K562 (cell line): ENCODE measurements at regions not wholly inside any gene's neighbourhood (a gene's known extent, or its start where the extent isn't known, plus 50 kb on each side); places are given as distances from the start of the nearest gene placed in this dataset.

Source experiments
- ATAC-seq: fragments of 200-7000 bp; cut with Tn5 transposase; 3 replicates; pipeline ENCODE4 v1.9.1; 2020; ENCODE audit warnings: moderate library complexity
- BruUV-seq: library from RNA; stranded (reverse); fragments of 400-500 nt; replicated peaks from 2 replicates; lab custom pipeline; 2021; lab: Mats Ljungman, UMichigan
- CTCF ChIA-PET: fragments of 300-600 bp; formaldehyde crosslinking; extraction: SDS; loops from one replicate; lab custom pipeline; 2021; ENCODE audit warnings: low intra/inter-chr PET ratio; lab: Yijun Ruan, JAX
- POLR2A ChIA-PET: fragments of 300-600, 350-650 bp; sonication (Branson Sonifier 250); formaldehyde crosslinking; extraction: SDS; loops from one replicate; lab custom pipeline; 2021; ENCODE audit warnings: antibody characterized with exemption, inconsistent platforms; lab: Yijun Ruan, JAX
- DNase-seq, 4 experiments: peaks; one replicate each; pipeline versions ENCODE4 v3.0.0 to v3.0.0-alpha.2; 2011 to 2018; ENCODE audit warnings: low spot score in 3 of 4, mixed read lengths in 3 of 4; ENCODE audit errors: extremely low read depth in 1 of 4
- FAIRE-seq: peaks from 2 replicates; lab custom pipeline; 2011; peaks lifted over from hg19 to GRCh38; lab: Jason Lieb, UNC
- H2AFZ ChIP-seq: 2 replicates; pipeline ENCODE4 v1.6.0; 2011; ENCODE audit warnings: low read depth, low read length, control low read depth, inconsistent platforms
- H3K27ac ChIP-seq: fragments of 200-600 bp; 3 replicates; pipeline ENCODE4 v1.8.0; 2011; ENCODE audit warnings: low read depth, mild to moderate bottlenecking, control low read depth, inconsistent platforms, low read length, moderate library complexity, mixed read lengths; ENCODE audit errors: extremely low read depth
- H3K27me3 ChIP-seq, 2 experiments: fragments of 300-600 bp in 1 of 2; 2 replicates in 1 of 2; 3 replicates in 1 of 2; pipeline versions ENCODE4 v1.6.0 to v1.8.0; 2011; ENCODE audit warnings: inconsistent platforms in 2 of 2, low read length in 2 of 2, mild to moderate bottlenecking in 1 of 2, mixed read lengths in 1 of 2, moderate library complexity in 1 of 2; ENCODE audit not compliant: control insufficient read depth in 2 of 2, insufficient read depth in 2 of 2
- H3K36me3 ChIP-seq: fragments of 300-600 bp; 3 replicates; pipeline ENCODE4 v1.8.0; 2011; ENCODE audit warnings: mild to moderate bottlenecking, low read length, inconsistent platforms; ENCODE audit not compliant: control insufficient read depth, insufficient read depth
- H3K4me1 ChIP-seq, 2 experiments: fragments of 200-600 bp in 1 of 2; replicated peaks in 1 of 2; 2 replicates in 1 of 2; 3 replicates in 1 of 2; pipeline versions ENCODE4 v1.5.1 to v1.8.0; 2011; ENCODE audit warnings: inconsistent platforms in 2 of 2, low read length in 2 of 2, mild to moderate bottlenecking in 1 of 2, mixed read lengths in 1 of 2, moderate library complexity in 1 of 2; ENCODE audit not compliant: control insufficient read depth in 2 of 2, insufficient read depth in 2 of 2
- H3K4me2 ChIP-seq: 2 replicates; pipeline ENCODE4 v1.6.1; 2011; ENCODE audit warnings: low read length, control low read depth, inconsistent platforms, mixed read lengths; ENCODE audit not compliant: insufficient read depth
- H3K4me3 ChIP-seq: fragments of 200-600 bp; sonication (generic), shearing (Covaris generic); 2 replicates; pipeline ENCODE4 v1.5.1; 2016; ENCODE audit warnings: control low read depth, inconsistent platforms
- H3K79me2 ChIP-seq: fragments of 200-600 bp; 3 replicates; pipeline ENCODE4 v1.8.0; 2011; ENCODE audit warnings: low read length, inconsistent platforms; ENCODE audit not compliant: control insufficient read depth, insufficient read depth
- H3K9ac ChIP-seq, 2 experiments: 2 replicates each; pipeline versions ENCODE4 v1.6.0 to v1.6.1; 2011; ENCODE audit warnings: low read depth in 2 of 2, low read length in 2 of 2, control low read depth in 1 of 2, inconsistent platforms in 1 of 2, mild to moderate bottlenecking in 1 of 2, mixed read lengths in 1 of 2; ENCODE audit not compliant: insufficient read depth in 1 of 2
- H3K9me1 ChIP-seq: one replicate; pipeline ENCODE4 v1.6.0; 2011; ENCODE audit warnings: inconsistent platforms, mild to moderate bottlenecking, low read length, moderate library complexity; ENCODE audit not compliant: control insufficient read depth, insufficient read depth
- H3K9me3 ChIP-seq: replicated peaks from 2 replicates; pipeline ENCODE4 v1.5.1; 2011; ENCODE audit warnings: low read depth, low read length, inconsistent platforms; ENCODE audit not compliant: control insufficient read depth, insufficient read depth
- H4K20me1 ChIP-seq: replicated peaks from 2 replicates; pipeline ENCODE4 v1.6.1; 2011; ENCODE audit warnings: low read length, inconsistent platforms, mixed read lengths; ENCODE audit not compliant: control insufficient read depth, insufficient read depth
- C11orf30 ChIP-seq: fragments of 450-650 bp; IDR thresholded peaks from 2 replicates; pipeline ENCODE4 v1.6.1; 2016; ENCODE audit warnings: low read depth, mild to moderate bottlenecking
- COPS2 ChIP-seq: fragments of 450-650 bp; conservative IDR thresholded peaks from 2 replicates; pipeline ENCODE4 v1.6.1; 2016; ENCODE audit warnings: mild to moderate bottlenecking, moderate library complexity
- MCM2 ChIP-seq: fragments of 450-650 bp; IDR thresholded peaks from 2 replicates; pipeline ENCODE4 v1.6.1; 2017; ENCODE audit warnings: low read depth, mild to moderate bottlenecking
- NRF1 ChIP-seq, 2 experiments: fragments of 450-650 bp; IDR thresholded peaks in 1 of 2; conservative IDR thresholded peaks in 1 of 2; 2 replicates each; pipeline ENCODE4 v1.6.1; 2014; ENCODE audit warnings: mild to moderate bottlenecking in 2 of 2
- PTRF ChIP-seq: fragments of 450-650 bp; IDR thresholded peaks from 2 replicates; pipeline ENCODE4 v1.6.1; 2016; ENCODE audit warnings: mild to moderate bottlenecking, missing genetic modification characterization, missing compliant biosample characterization
- SAFB ChIP-seq: fragments of 200-400 bp; formaldehyde crosslinking; IDR thresholded peaks from 2 replicates; pipeline ENCODE4 v1.6.1; 2017; ENCODE audit warnings: low read depth, low read length, borderline replicate concordance
- SMARCA5 ChIP-seq: fragments of 450-650 bp; IDR thresholded peaks from 2 replicates; pipeline ENCODE4 v1.6.1; 2016
- TAF1 ChIP-seq: IDR thresholded peaks from 2 replicates; pipeline ENCODE4 v1.6.1; 2011; ENCODE audit warnings: mild to moderate bottlenecking, low read length, moderate library complexity; ENCODE audit not compliant: insufficient read depth, control insufficient read depth, severe bottlenecking; ENCODE audit errors: extremely low read depth
- ZBTB1 ChIP-seq: sonication (generic); formaldehyde crosslinking; IDR thresholded peaks from 2 replicates; pipeline ENCODE4 v1.8.1; 2023; ENCODE audit warnings: missing genetic modification reagents, low read depth, mild to moderate bottlenecking, borderline replicate concordance
- ZFX ChIP-seq: sonication (generic); formaldehyde crosslinking; IDR thresholded peaks from 2 replicates; pipeline ENCODE4 v1.8.0; 2022; ENCODE audit warnings: mild to moderate bottlenecking, missing genetic modification reagents, moderate library complexity
- ZNF212 ChIP-seq: fragments of 450-650 bp; formaldehyde crosslinking; IDR thresholded peaks from 2 replicates; pipeline ENCODE4 v1.4.0; 2020; ENCODE audit warnings: mild to moderate bottlenecking
- ZNF3 ChIP-seq: fragments of 250-450 bp; sonication (Bioruptor Pico); IDR thresholded peaks from 2 replicates; pipeline ENCODE4 v1.5.0; 2021; ENCODE audit warnings: mild to moderate bottlenecking, moderate library complexity
- WGBS: fragments of 100-300 bp; shearing (Covaris generic); methylation state at CpG from one replicate; pipeline ENCODE4 v1.1.6; 2016; ENCODE audit warnings: low coverage, mixed read lengths; ENCODE audit not compliant: insufficient coverage; ENCODE audit errors: missing lambda C conversion rate; 5-methylcytosine and 5-hydroxymethylcytosine counted together
- in situ Hi-C: fragments of 300-500 bp; cut with MboI; formaldehyde crosslinking; loops from 4 replicates; pipeline ENCODE4 v1.15.0; 2018; ENCODE audit warnings: inconsistent platforms, mixed read lengths
- intact Hi-C: fragments of 100-400 bp; cut with micrococcal nuclease; formaldehyde crosslinking; loops from 2 replicates; pipeline ENCODE4 v1.14.2; 2022
- TF ChIP-seq, protein P1 (sequence below): sonication (generic); formaldehyde crosslinking; IDR thresholded peaks from 2 replicates; pipeline ENCODE4 v1.8.0; 2022; ENCODE audit warnings: missing genetic modification reagents, mild to moderate bottlenecking, borderline replicate concordance
- TF ChIP-seq, protein P2 (sequence below): fragments of 250-450 bp; sonication (Bioruptor Pico); IDR thresholded peaks from 2 replicates; pipeline ENCODE4 v1.4.0; 2020; ENCODE audit warnings: borderline replicate concordance
- TF ChIP-seq, protein P3 (sequence below): fragments of 250-450 bp; sonication (Bioruptor Pico); IDR thresholded peaks from 2 replicates; pipeline ENCODE4 v1.8.0; 2022; ENCODE audit warnings: inconsistent platforms, mild to moderate bottlenecking, moderate library complexity, borderline replicate concordance
- TF ChIP-seq, protein P4 (sequence below): fragments of 250-450 bp; sonication (Bioruptor Pico); IDR thresholded peaks from 2 replicates; pipeline ENCODE4 v1.5.0; 2021

DNA sequence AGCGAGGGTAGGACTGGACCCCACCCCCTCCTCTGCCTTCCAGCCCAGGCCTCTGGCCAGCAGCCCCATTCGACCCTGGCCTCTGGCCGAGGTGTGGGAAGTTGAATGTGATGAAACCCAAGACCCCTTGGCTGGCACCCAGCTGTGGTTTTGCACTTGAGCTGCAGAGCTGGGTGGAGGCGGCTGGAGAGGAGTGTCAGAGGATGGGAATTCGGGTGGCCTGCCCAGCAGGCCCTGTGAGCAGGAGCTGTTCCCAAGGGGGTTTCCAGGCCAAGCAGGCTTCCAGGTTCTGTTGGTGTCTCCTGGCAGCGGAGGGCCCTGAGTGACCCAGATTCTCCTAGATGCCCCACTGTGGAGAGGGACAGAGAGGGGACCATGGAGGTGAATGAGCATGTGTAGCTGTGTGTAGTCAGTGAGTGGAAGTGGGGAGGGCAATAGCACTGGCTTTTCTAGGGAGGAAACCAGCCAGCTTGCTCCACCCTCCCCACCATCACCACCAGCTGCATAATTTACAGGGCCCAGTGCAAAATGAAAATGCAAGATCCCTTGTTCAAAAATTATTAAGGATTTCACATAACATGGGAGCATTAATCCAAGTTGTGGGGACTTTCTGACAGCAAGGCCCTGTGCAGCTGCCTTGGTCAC, 172.2 kb upstream of the HAAO start:
- DNase-seq (no peak), ATAC-seq (no peak), FAIRE-seq (no peak)
- Histone ChIP-seq H3K79me2 (no peaks in the 10 kb centered on the region), H3K27me3 (no peaks in the 10 kb centered on the region), H4K20me1 (no peaks in the 10 kb centered on the region), H3K9me3 (no peaks in the 10 kb centered on the region), H3K9me1 (no peaks in the 10 kb centered on the region), H3K27ac (no peak overlapping the region), H3K4me2 (no peak overlapping the region), H3K4me3 (no peak overlapping the region), H2AFZ (no peak overlapping the region), H3K4me1 (peaks cover 22 to 30% of the 10 kb centered on the region in 2 experiments), H3K36me3 (no peaks in the 10 kb centered on the region), H3K9ac (peak overlapping the region in 1 of 2 experiments; percentile 50; a peak in 1 of 4 replicates)
- in situ Hi-C loops (loop anchor here (5.0 kb wide), 1 partner anchor 518 kb away; no protein-coding TSS in a partner anchor), intact Hi-C loops (no loop called here)
- POLR2A ChIA-PET: interaction anchor here (0.6 to 1.1 kb wide), 7 partner anchors 10 to 262 kb away, joined by 3 to 7 read pairs (median 3); partner anchors contain the start of gene ZFP36L2
- no TSS peak for BruUV-seq
- CTCF ChIA-PET: no interaction called here
- 73% methylated on average over 6 of the region's 6 CpGs for WGBS
- no peak for TF ChIP-seq SAFB
- no peak for TF ChIP-seq COPS2
- TF ChIP-seq ZFX (CRISPR knock-in tag): no peak
- TF ChIP-seq PTRF: no peak
- TF ChIP-seq ZNF3 (CRISPR knock-in tag): no peak
- TF ChIP-seq, protein P1, sequence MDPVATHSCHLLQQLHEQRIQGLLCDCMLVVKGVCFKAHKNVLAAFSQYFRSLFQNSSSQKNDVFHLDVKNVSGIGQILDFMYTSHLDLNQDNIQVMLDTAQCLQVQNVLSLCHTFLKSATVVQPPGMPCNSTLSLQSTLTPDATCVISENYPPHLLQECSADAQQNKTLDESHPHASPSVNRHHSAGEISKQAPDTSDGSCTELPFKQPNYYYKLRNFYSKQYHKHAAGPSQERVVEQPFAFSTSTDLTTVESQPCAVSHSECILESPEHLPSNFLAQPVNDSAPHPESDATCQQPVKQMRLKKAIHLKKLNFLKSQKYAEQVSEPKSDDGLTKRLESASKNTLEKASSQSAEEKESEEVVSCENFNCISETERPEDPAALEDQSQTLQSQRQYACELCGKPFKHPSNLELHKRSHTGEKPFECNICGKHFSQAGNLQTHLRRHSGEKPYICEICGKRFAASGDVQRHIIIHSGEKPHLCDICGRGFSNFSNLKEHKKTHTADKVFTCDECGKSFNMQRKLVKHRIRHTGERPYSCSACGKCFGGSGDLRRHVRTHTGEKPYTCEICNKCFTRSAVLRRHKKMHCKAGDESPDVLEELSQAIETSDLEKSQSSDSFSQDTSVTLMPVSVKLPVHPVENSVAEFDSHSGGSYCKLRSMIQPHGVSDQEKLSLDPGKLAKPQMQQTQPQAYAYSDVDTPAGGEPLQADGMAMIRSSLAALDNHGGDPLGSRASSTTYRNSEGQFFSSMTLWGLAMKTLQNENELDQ (CRISPR knock-in tag): no peak
- TF ChIP-seq ZNF212 (CRISPR knock-in tag): no peak
- TF ChIP-seq NRF1 (conservative IDR thresholded peaks at IDR 0.05 in 1 of 2, IDR thresholded peaks at IDR 0.05 in 1 of 2): no peak
- TF ChIP-seq C11orf30: no peak
- TF ChIP-seq, protein P2, sequence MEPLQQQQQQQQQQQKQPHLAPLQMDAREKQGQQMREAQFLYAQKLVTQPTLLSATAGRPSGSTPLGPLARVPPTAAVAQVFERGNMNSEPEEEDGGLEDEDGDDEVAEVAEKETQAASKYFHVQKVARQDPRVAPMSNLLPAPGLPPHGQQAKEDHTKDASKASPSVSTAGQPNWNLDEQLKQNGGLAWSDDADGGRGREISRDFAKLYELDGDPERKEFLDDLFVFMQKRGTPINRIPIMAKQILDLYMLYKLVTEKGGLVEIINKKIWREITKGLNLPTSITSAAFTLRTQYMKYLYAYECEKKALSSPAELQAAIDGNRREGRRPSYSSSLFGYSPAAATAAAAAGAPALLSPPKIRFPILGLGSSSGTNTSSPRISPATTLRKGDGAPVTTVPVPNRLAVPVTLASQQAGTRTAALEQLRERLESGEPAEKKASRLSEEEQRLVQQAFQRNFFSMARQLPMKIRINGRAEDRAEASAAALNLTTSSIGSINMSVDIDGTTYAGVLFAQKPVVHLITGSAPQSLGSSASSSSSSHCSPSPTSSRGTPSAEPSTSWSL (CRISPR knock-in tag): no peak
- TF ChIP-seq ZBTB1 (CRISPR knock-in tag): no peak
- TF ChIP-seq, protein P3, sequence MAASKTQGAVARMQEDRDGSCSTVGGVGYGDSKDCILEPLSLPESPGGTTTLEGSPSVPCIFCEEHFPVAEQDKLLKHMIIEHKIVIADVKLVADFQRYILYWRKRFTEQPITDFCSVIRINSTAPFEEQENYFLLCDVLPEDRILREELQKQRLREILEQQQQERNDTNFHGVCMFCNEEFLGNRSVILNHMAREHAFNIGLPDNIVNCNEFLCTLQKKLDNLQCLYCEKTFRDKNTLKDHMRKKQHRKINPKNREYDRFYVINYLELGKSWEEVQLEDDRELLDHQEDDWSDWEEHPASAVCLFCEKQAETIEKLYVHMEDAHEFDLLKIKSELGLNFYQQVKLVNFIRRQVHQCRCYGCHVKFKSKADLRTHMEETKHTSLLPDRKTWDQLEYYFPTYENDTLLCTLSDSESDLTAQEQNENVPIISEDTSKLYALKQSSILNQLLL: no peak
- TF ChIP-seq TAF1: no peak
- TF ChIP-seq SMARCA5: no peak
- TF ChIP-seq, protein P4, sequence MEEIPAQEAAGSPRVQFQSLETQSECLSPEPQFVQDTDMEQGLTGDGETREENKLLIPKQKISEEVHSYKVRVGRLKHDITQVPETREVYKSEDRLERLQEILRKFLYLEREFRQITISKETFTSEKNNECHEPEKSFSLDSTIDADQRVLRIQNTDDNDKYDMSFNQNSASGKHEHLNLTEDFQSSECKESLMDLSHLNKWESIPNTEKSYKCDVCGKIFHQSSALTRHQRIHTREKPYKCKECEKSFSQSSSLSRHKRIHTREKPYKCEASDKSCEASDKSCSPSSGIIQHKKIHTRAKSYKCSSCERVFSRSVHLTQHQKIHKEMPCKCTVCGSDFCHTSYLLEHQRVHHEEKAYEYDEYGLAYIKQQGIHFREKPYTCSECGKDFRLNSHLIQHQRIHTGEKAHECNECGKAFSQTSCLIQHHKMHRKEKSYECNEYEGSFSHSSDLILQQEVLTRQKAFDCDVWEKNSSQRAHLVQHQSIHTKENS (CRISPR knock-in tag): no peak
- no peak for TF ChIP-seq MCM2
